ENCODE measurements at regions not wholly inside any gene's neighbourhood (a gene's known extent, or its start where the extent isn't known, plus 50 kb on each side); places are given as distances from the start of the nearest gene placed in this dataset.

DNA sequence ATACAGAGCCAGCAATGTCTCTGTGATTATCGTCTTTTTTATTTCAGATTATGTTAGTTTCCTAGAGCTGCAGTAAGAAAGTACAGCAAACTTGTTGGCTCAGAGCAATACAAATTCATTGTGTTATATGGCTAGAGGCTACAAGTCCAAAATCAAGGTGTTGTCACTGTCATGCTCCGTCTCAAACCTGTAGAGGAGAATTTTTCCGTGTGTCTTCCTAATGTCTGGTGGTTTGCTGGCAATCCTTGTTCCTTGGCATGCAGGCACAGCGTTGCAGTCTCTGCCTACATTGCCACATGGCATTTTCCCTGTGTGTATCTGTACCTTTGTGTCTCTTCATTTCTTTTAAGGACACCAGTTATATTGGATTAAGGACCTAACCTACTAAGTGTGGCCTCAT, 244.4 kb downstream of the LRRIQ3 start:
- no peak for DNase-seq (ENCODE audit: low read depth)

DNA sequence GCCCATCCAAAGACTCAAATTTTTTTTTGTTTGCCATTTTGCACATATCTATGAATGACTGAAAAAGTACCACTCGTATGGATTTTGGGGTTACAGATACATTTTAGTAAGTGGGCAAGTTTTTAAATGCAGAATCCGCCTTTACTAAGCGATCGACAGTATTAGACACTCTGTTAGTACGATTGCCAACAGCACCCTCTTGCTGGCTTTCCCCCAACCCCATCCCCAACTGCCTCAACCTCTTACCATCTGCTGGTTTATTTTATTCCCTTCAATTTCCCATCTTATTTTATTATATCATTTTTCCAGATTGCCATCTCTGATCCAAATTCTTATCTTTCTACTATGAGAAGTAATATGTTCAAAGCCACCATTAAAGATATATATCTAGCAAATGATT, 244.8 kb downstream of the LRRIQ3 start:
- no peak for DNase-seq (ENCODE audit: low read depth)

DNA sequence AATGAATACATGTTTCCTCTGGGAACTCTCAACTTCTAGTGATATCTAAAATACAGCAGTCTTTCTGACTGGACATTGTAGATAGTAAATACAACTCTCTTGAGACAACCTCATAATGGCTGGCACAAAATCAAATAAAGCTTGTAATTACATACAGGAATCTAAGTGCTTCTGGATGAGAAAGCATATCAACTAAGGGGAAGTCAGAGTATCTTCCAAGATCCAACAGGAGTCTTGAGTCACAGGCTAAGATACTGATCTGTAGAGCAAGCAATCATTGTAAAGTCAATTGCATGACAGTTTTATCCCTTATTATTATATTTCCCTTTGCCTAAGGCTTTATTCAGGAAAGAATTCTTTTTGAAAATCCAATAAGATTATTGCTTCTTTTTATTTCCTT, 249.9 kb downstream of the LRRIQ3 start:
- no peak for DNase-seq (ENCODE audit: low read depth)

DNA sequence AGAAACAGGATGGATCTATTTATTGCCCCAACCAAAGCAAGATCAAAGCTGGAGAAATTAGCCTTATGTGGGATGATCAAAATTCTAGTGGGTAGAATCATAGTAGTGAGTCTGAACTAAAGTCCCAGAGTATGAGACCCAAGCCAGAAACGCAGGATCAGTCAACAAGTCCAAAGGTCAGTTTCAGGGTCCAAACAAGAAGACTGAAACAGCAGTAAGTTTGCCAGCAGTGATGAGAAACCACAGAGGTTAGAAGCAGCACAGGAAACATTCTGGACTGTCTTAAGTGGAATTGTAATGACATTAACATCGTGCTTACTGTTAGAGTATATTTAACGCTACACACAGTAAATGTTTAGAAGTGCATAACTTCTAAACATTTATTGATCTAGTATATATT, 251.0 kb downstream of the LRRIQ3 start:
- DNase-seq (ENCODE audit: low read depth): no peak

DNA sequence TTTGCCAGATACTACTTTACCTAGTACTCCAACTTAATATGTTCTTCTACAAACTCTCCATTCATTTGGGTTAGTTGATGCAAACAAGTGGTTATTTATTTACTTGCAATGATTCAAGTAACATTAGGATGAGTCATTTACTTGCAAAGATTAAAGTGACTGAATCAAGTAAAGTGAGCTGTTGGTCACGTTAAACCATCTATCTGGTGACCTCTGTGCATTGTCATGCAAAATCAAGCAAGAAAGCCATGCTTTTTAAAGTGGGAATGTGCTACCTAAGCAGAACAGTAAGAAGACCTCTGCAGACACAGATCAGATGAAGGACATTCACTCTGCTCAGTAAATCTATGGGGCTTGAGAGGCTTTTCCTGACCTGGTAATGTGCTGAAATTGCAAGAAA, 254.7 kb downstream of the LRRIQ3 start:
- DNase-seq (ENCODE audit: low read depth): peak; percentile 15

DNA sequence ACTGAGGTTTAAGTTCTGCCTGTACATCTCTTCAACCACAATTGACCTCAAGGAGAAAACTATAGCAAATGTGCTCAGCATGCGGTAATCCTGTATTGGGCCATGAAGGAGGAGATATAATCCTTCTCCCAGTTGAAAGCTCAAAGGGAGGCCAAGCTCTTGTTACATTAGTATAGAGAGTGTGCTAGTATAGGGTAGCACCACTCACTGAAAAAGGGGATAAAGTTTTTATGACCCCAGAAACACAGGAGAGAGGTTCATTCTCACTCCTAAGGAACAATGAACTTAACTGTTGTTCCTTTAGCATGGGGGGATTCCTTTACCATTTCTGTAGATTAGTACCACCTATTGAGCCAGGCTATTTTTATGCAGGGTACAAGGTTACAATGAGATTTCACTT, 267.7 kb downstream of the LRRIQ3 start:
- DNase-seq (ENCODE audit: low read depth): no peak

DNA sequence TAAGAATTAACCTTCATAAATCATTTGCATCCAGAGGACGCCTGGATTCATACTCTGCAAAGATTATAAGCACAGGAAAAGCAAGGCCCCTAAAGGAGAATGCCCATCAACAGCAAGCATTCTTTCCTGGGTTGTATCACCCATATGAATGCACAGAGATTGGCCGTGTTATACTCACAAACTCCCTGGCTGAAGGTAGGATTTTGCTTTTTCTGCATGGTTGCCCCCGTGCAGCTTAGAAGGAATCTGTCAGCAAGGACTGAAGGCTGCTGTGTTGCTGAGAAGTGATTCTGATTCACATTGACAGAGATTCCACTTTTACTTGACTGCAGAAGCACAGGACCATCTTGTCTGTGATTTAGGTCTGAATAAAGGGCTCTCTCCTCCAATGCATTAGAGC, 283.0 kb downstream of the LRRIQ3 start:
- no peak for DNase-seq (ENCODE audit: low read depth)

DNA sequence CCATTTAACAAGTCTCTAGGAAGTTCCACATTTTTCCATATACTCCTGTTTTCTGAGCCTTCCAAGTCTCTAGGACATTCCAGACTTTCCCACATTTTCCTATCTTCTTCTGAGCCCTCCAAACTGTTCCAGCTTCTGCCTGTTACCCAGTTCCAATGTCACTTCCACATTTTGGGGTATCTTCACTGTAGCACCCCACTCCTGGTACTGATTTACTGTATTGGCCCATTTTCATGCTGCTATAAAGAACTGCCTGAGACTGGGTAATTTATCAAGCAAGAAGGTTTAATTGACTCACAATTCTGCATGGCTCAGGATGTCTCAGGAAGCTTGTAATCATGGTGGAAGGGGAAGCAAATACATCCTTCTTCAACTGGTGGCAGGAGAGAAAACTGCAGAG, 285.0 kb downstream of the LRRIQ3 start:
- no peak for DNase-seq (ENCODE audit: low read depth)

DNA sequence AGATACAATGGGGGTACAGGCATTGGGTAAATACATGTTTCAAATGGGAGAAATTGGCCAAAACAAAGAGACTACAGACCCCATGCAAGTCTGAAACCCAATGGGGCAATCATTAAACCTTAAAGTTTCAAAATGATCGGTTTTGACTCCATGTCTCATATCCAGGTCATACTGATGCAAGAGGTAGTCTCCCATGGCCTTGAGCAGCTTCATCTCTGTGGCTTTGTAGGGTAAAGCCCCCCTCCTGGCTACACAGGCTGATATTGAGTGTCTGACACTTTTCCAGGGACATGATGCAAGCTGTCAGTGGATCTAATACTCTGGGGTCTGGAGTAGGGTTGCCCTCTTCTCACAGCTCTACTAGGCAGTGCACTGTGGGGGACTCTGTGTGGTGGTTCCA, 286.1 kb downstream of the LRRIQ3 start:
- DNase-seq (ENCODE audit: low read depth): no peak

DNA sequence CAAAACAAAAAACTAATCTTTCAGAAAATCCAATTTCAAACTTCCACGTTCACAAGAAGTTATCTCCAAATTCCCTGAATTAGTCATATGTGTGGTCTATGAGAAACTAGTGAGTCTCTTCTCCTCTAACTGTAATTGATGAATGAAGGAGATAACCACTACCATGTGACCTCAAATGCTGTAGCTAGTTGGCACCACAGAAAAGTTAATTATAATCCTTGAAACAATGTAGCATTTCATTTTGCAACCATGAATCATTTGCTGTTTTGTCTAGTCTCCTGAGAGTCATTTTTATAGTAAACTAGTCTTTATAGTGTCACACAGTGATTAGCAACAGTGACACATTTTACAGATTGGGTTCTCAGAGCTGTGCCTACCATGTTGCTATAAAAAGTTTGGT, 287.5 kb downstream of the LRRIQ3 start:
- DNase-seq (ENCODE audit: low read depth): peak; percentile 61

DNA sequence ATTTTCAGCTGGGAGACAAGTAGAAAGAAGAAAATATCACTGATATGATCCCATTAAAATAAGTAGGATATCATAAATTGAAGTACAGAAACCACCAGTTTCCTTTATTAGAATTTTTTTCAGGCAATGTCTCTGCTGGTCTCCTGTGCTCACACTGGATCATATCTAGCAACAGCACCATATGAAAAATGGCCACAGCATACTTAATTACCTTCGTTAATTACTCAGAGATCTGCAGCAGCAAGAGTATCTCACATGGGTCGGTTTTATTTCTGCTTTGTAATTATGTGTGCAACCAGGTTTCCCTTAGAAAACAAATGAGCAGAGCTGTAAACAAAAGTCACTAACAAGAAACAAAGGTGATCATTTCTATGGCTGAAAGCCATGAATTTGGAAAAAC, 287.9 kb downstream of the LRRIQ3 start:
- no peak for DNase-seq (ENCODE audit: low read depth)

DNA sequence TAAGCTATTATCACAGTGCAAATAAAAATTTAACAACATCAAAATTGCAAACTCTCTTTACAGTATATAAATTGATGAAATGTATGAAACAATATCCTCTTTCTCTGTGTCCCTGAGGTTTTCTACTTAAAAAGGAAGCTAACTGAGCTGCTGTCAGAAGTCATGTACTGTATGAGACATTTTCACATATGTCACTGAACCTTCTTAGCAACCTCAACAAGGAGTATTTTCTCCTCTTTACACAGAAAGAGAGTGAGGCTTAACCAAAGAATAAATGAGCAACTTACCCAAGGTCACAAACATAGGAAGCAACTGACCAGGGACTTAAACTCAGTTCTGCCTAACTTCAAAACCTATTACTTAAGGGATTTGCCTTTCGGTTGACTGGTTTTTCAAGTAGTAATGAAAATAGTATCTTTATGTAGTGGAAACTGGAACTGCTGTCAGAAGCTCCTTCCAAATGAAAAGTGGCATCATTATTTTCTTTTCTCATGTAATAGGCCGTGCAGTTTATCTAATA, 288.9 kb downstream of the LRRIQ3 start:
- DNase-seq (ENCODE audit: low read depth): no peak

DNA sequence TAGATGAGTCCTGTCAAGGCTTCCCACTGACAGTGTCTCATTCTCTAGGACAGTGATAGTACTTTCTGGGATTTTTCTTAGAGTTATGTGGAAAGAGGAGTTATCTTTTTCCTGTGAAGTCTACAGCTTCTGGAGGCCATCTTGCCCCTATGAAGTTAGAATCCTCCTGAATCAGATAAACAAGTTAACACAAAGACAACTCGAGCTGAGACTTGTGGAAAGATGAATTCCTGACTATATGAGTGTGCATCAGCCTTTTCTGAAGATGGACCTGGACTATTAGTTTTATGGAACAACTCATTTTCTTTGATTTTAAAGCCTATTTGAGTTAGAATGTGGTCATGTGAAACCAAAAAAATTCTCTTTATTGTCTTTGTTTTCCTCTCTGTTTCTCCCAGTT, 290.9 kb downstream of the LRRIQ3 start:
- no peak for DNase-seq (ENCODE audit: low read depth)

DNA sequence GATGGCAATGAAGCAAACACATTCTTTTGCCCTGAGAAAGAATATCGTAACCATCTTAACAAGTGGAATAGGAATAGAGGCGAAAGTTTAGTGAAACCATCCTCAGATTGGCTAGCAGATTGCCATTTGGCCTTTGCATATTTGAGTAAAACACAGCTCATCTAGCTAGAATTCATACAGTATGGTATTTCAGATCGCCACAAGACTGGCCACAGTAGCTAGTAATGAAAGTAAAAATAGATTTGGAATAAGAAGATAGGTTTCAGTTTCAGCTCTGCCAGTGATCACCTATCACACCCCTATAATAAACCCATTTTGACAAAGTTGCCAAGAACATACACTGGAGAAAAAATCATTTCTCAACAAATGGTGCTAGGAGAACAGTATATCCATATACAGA, 294.9 kb downstream of the LRRIQ3 start:
- no peak for DNase-seq (ENCODE audit: low read depth)

DNA sequence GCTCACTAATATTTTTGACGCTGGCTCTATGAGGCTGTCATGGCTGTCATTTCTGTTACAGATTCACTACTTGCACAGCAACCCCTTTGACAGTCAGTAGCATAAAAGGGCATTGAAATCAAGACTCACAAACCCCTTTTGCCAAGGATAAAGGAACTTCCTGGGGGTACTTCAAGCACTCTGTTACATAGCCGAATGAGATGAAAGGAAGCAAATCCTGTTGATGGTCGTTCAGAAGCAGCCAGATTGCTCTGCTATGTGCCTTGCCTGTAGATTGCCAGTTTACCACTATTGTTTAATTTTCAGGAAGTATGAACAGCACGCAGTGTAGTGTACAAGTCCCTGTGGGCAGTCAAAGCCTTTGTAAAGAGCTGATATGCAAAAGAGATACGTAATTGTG, 296.2 kb downstream of the LRRIQ3 start:
- DNase-seq (ENCODE audit: low read depth): no peak

DNA sequence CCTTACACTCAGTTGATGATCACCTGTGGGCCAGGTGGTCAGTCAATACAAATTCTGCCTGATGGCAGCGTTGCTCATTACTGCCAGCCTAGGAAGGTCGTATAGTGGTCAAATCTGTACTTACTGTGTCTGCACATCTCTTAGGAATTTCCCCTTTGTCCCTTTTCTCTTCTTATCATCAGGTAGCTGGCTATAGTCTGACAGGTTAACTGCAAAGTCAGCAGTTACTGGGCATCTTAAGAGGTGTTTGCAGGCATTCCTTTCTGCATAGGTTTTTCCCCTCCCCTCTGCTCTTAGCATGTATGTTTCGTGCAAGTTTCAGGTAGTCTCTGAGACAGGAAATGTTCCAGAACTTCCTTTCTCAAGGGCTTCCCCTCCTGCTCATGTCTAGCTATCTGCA, 298.7 kb downstream of the LRRIQ3 start:
- no peak for DNase-seq (ENCODE audit: low read depth)

DNA sequence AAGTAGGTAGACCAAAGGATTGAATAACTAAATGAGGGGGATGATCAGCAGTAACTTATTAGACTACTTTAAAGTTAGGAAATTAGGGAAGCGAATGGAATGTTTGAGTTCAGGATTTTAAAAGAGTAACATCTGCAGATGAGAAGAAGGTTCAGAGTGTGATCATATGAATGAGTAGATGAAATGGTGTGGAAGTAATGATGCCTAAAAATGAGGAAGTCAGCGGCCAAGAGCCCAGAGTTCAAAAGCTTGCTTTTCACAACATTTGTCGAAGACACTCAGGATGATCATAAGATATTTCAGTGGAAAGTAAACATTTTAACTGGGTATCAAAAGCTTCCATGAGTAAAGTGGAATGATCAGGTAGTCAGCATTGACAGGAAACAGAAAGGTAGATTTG, 299.4 kb downstream of the LRRIQ3 start:
- DNase-seq (ENCODE audit: low read depth): no peak

DNA sequence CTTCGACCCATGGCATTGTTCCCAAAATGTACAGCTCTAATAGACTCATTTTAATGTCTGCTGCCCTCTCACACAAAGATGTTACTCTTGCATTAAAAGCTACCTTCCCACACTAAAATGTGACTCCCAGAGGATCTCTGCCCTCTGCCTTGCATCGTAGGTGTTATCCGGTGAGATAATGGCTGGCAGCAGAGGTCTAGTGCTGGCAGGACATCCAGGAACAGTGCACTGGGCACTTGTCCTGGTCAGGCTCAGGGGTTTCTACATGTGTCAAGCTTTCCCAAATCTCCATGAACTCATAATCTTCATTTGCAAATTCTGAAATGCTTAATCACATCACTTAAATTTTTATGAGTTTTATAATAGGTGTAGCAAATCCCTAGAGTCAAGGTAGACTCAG, 310.6 kb downstream of the LRRIQ3 start:
- DNase-seq (ENCODE audit: low read depth): no peak

DNA sequence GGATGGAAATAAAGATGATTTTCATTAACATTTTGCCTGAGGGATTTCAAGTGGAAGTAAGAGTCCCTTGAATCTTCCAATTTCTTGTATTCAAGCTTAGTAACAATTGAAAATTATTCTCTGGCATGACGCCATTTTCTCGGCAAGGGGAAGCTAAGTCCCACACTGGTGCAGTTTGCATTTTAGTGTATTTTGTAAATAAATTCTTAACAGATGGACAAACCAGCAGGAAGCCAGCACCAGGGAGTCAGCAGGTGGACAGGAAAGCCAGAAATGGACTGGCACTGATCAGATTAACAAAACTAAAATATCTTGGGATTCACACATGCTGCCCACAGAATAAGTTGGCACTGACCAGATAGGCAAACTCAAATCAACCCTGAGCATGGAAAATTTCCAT, 311.3 kb downstream of the LRRIQ3 start:
- DNase-seq (ENCODE audit: low read depth): no peak

DNA sequence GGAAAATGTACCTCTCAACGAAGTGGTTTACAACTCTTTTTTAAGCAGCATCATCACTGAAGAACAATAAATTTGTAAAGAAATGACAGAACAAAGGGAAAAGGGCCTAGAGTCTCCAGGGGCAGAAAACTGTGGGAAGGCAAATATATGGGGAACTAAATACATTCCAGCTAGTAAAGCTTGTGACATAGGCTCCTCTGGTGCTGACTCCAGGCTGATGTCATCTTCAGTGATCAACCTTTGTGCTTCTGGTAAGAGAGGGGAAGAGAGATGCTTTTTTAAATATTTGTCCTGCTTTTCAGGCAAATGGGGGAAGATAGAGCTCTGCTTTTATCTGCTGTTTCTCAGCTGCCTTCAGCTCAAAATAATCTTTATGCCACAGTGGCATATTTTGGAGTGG, 323.2 kb downstream of the LRRIQ3 start:
- DNase-seq (ENCODE audit: low read depth): no peak

DNA sequence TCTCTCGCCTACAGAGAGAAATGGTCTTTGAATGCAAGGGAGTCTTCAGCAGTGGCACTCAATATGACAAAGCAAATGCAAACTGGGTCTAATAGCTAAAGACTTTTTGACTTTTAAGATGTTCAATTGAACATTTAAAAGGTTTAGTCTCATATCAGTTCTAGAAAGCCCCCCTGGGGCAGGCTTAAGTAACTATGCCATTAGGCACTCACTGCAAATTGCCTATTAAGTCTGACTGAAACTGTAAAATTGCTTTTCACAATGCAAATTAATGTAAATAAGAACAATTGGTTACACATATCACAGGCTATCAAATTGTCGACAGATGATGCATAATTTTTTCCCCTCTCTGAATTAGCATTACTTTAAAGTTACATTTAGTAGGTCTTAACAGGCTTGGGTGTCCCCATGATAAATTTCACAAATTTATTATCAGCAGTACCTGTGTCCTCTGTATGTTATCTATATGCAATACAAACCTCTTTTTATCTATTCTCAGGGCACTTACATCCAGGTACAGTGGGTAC, 329.1 kb downstream of the LRRIQ3 start:
- DNase-seq (ENCODE audit: low read depth): no peak

DNA sequence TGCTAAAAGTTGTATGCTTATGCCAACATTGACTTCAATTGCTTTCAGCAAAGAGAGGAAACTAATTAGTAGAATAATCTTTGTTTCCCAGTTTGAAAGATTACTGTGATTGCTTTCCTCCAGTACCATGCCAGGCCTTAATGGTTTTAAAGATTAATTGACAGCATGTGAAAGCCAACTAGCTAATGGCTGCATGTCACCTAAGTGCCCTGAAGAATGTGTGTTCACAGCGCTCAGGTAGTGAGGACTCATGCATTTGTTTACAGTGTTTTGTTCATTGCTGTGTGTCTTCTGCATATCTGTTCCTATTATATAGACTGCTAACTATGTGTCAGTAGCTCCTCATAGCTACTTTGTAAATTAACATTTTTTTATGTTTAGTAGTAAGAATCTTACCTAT, 335.6 kb downstream of the LRRIQ3 start:
- no peak for DNase-seq (ENCODE audit: low read depth)

DNA sequence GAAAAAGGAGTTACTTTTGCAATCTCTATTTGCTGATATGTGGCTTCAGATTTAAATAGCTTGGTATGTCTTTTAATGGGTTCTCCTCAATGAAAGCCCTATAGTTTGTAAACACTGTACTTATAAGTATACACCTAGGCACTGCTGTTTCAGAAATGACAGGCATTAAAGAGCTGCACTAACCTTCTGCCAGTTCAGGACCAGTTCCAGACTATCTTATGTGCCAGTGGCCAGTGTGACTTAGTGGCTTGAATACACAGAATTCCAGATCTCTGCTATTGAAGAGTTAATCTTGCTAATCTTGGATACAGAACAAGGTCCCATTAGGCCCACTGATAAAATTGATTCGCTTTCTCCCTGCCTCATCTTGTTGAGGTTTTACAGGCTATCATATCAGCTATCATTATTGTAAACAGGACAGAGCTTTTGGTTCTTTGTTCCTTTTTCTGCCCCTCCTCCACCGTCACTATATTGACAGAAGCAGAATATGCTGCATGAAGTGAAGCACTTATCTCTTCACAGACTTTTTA, 337.5 kb downstream of the LRRIQ3 start:
- DNase-seq (ENCODE audit: low read depth): no peak

DNA sequence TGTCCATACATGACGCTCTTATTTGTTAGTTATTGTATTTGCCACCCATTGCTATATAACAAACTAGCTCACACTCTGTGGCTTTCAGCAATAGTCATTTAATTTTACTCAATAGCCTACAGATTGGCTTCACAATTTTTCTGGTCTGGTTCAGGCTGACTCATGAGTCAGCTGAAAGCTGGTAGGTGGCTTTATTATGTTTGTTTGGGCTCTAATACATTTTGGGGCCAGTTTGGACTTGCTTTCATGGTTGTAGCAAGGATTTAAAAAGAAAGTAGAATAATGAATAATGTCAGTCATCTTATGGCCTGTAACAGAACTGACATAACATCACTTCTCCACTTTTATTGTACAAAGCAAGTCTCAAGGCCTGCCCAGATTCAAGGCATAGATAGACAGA, 338.7 kb downstream of the LRRIQ3 start:
- no peak for DNase-seq (ENCODE audit: low read depth)

DNA sequence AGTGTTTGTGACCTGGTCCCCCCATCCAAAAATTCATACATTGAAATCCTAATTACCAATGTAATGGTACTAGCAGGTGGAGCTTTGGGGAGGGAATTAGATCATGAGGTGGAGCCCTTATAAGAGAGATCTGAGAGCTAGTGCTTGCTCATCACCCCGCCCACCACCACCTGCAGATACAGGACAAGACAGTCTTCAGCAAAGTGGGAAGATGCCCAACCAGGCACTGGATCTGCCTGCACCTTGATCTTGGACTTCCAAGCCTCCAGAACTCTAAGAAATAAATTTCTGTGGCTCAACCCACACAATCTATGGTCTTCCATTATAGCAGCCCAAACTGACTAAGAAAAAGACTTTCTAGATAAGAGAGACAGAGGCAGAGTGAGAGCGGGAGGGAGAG, 343.4 kb downstream of the LRRIQ3 start:
- no peak for DNase-seq (ENCODE audit: low read depth)
